HG03280 (cell line): ENCODE measurements at regions not wholly inside any gene's neighbourhood (a gene's known extent, or its start where the extent isn't known, plus 50 kb on each side); places are given as distances from the start of the nearest gene placed in this dataset.

Source experiments
- ATAC-seq: cut with Tn5 transposase; IDR thresholded peaks from one replicate; pipeline ENCODE4 v1.9.1; 2021; ENCODE audit warnings: mild to moderate bottlenecking, moderate library complexity; ENCODE audit not compliant: unreplicated experiment

DNA sequence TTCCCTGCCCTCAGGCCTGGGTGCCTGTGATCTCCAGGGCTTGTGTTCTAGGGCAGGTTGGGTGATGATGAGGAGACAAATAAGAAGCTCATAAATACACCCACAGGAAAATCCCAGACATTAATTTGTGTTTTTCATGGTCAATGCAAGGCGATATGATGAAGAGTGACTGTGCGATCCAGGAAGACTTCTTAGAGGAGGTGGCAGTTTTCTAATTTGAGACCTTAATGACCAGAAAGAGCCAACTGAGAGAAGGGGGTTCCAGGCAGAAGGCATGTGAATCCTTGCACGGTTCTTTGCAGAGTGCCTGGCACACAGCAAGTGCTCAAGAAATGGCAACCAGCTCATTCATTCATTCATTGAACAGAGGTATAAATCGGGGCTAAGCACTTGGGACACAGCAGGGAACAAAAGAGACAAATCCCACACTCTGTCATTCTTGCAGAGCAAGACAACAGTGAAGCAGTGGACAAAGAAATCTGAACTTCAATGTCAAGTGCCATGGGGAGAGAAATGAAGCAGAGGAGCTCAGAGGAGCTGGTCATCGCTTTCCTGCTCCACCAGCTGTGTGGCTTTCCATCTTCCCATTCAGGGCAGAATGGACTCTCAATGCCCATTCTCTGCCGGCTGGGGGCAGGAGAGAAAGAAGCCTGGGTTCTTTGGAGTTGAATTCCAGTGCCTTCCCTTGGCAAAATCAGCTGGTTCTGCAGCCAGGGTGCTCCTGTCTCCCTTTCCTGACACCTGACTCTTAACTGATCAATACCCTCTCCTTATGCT is 128.3 kb downstream of the AACS start:
- no peak for ATAC-seq

DNA sequence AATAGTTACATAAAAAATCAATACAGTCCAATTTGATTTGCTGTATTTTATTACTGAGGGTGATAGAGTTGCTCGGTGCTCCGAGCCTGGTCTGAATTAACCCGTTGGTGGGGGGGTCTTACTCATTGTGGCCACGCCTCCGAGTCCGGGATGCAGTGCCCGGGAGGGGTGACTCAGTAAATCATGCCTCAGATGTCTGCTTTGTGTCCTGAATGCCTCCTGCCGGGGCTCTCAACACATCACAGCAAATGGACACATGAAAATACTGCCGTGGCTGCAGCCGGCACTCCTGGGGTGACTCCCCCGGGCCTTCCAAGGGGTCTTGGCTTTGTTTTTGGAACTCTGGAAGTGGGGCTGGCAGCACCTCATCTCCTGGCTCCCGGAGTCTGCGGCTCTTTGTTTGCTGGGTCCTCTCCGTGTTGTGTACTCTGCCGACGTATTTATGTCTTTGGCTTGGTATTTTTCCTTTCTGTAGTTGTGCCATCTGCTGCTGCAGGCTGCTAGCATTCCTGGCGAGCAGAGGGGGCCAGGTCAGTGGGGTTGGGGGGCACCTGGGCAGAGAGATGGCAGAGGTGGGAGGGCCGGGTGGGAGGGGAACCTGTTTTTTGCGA is 129.0 kb downstream of the AACS start:
- no peak for ATAC-seq

DNA sequence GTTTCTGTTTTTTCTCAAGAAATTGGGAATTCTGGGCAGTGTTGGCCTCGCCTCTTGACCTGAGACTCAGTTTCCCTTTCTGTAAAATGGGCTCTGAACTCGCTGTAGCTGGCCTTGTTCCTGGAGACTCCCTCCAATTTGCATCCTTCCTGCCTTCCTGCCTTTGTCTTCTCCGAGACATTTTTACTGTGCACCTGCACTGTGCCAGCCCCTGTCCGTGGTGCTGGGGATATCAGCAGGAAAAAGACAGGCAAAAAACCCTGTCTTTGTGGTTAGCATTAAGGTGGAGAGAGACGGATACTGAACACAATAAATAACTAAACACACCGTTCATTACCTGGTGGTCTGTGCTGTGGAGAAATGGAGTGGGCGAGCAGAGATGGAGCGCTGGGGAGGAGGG is 129.8 kb downstream of the AACS start:
- ATAC-seq, result no peak

DNA sequence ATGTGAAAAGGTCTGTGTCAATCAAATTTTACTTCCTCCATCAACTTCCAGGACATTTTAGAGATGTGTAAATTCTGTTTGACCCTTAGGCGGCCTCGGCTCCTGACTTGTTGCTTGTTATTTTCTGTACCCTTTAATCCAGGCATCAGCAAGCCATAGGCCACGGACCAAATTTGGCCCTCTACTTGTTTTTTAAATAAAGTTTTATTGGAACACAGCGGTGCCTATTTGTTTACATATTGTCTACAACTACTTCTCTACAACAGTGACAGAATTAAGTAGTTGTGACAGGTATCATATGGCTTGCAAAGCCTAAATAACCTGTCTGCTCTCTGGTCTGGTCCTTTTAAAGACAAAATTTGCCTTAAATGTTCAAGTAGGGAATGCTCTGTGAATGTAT is 132.1 kb downstream of the AACS start:
- no peak for ATAC-seq

DNA sequence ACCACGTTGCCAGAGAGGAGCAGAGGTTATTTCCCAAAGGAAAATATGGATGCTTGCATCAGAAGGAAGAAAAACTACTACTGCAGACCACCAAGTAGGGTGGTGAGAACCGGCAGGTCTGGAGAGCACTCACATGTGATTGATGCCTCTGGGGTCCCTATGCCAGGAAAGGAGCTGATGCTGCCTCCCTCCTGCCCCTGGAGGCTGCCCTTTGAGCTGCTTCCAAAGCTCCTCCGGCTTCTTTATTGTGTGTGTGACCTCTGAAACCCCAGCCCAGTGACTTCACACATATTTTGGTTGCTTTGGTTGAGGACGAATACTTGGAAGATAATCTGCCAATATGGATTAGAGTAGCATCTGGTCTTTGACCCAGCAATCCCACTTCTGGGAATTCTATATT is 133.4 kb downstream of the AACS start:
- ATAC-seq, result no peak

DNA sequence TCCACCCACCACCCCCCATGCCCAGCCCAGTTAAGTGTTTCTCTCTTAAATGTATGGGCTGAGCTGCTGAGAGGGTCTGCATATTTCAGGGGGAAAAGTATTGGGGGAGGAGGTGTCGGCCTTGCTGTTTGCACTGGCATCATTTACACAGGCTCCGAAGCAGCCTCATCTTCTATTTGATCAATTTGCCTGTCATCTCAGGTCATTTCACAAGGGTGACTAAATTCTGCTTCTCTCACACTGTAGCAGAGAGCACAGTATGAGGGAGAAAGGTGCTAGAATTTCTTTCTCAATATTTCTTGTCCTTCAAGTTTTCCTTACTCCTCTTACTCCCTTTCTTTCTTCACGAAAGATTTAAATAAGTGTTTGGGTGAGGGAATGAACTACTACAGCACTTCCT is 135.9 kb downstream of the AACS start:
- ATAC-seq, result no peak

DNA sequence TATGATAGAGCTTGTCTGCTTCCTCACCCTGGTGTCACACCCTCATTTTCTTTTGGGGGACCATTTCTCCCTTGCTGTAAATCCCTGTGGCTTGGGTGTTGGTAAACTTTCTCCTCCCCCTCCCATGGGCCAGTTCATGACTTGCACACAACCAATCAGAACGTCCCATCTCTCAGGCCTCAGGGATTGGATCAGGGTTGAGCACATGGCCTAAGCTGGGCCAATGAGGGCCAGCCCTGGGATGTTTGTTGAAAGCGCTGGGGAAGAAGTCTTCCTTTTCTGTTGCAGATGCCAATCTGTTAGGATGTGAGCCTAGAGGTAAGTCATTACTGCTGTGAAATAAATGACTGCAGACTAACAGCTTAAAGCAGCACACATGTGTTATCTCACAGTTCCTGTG is 136.7 kb downstream of the AACS start:
- no peak for ATAC-seq

DNA sequence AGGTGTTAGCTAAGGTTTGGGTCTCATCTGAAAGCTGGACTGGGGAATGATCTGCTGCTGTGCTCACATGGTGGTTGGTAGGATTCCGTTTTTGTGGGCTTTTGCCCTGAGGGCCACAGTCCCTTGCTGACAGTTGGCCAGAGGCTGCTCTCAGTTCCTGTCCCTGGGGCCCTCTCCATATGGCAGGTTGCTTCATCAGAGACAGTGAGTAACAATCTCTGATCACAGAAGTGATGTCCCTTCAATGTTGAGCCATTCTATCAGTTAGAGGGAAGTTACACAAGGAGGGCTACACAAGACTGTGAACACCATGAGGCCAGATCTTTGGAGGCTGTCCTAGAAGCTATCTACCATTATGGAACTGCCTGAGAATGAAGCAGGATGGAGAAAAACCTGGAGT is 137.2 kb downstream of the AACS start:
- ATAC-seq, result no peak

DNA sequence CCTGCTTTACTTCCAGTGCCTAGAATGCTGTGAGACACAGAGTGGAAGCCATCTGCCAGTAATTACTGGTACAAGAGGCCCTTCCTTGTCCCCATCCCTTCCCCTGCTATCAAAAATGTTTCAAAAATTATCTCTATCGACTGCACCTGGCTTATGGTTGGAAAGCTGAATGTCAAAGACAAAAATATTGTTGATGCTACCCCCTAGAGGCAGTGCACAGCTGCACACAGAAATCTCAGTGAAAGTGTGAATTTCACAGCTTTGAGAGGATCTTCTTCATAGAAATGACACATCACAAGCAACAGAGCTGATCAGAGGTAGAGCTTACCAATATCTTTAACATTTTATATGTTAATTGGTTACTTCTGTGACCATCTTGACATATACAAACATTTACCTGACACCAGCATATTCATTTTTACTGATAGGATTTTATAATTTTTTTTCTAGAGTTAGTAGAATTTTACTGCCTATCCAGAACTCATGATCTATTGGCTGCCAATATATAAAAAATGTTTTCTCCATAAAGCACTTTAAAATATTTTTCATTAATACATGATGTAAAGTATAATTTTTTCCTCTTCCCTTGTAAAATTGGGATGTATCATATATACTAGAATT is 138.0 kb downstream of the AACS start:
- no peak for ATAC-seq

DNA sequence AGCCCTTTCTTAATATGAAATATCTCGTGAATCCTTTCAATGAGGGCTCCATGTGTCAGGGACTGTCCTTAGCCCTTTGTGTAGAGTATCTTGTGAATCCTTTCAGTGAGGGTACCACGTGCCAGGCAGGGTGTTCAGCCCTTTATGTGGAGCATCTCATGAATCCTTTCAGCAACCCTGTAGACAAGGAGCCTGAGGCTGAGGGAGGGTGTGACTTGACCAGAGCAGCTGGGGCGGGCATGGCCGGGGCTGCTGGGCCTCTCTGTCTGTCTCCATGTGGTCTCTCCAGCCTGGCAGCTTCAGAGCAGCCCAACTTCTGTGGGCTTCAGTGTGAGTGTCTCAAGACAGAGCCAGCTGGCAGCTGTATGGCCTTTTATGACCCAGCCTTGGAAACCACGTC is 140.2 kb downstream of the AACS start:
- ATAC-seq, result no peak

DNA sequence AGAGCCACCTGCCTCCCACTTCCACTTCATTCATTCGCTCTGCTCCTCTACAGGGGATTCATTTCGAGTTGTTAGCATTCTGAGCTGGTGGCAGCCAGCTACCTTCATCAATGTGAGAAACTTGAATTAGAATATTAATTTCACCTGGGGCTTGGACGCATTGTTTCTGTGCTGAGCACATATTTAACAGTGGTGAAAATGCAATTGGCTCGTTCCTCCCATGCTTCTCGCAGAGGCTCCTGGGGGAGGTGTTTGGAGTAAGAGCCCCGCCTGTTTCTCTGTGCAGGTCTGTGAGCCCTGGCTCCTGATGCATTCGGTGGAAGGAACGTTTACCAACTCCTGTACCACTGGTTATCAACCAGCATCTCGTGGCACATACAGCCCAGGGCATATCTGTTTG is 141.5 kb downstream of the AACS start:
- no peak for ATAC-seq

DNA sequence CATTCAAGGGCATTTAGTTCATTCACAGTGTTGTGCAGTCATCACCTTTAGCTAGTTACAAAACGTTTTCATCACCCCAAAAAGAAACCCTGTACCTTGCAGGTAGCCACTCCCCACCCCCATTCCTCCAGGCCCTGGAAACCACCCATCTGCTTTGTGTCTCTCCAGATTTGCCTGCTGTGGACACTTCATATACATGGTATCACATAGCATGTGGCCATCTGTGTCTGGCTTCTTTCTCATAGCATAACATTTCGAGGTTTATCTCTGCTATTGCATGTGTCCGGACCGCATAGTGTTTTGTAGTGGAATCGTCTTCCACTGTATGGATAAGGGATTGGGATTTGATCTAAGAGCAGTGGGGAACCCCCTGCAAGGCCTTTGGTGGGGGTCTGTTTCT is 143.1 kb downstream of the AACS start:
- ATAC-seq, result no peak

DNA sequence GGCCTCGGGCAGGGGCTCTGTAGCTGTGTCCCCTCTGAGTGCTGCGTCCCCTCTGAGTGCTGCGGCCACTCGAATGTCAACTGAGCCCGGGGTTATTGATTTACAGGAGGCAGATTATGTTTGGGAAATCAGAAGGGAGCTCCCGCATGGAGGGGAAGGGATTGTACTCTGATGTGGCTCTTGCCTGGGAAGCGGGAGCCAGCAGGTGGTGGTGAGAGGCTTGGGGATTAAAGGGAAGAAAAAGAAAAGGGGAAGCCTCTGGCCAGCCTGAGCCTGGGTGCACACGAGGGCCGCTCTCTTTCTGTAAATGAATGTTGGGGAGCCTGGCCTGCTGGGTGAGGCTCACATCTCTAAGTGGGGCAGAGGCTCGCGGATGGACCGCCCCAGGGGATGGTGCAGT is 143.7 kb downstream of the AACS start:
- no peak for ATAC-seq

DNA sequence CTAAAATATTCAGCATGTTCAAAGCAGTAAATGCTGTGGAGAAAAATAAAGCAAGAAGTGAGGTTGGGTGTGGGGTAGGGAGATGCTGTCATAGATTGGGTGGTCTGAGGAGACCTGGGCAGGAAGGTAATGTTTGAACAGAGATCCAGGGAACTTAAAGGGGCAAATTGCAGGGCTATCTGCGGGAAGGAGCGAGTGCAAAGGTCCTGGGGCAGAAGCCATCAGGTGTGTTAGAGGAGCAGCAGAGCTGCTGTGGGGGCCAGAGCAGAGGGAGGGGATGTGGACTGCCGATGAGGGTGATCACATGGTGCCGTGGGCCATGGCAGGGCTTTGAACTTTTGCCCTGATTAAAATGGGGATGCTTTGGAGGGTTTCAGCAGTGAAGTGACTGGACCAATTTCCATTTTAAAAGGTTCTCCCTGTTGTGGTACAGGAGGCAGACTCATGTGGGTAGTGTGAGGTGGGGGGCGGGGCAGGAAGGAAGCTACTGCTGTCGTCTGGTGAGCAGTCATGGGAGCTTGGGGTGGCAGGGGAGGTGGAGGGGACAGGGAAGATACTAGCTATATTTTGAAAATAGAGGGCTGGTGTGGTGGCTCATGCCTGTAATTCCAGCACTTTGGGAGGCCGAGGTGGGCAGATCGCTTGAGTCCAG is 145.0 kb downstream of the AACS start:
- ATAC-seq, result no peak

DNA sequence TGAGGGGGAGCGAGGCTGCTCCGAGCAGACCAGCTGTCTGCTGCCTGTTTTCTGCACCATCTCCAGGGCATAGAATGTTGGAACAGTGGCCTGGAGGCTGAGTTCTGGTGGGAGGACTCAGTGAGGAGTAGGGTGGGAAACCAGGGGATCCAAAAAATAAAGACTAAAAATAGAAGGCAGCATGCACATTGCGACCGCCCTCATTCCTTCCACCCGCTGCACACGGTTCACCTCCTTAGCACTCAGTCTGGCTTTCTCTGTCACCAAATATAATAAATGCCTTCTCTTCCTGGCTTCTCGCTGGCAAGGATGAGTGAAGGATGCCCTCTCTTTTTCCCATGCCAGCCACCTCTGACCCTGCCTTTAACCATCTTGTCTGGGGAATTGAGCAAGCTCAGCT is 146.2 kb downstream of the AACS start:
- ATAC-seq, result no peak

DNA sequence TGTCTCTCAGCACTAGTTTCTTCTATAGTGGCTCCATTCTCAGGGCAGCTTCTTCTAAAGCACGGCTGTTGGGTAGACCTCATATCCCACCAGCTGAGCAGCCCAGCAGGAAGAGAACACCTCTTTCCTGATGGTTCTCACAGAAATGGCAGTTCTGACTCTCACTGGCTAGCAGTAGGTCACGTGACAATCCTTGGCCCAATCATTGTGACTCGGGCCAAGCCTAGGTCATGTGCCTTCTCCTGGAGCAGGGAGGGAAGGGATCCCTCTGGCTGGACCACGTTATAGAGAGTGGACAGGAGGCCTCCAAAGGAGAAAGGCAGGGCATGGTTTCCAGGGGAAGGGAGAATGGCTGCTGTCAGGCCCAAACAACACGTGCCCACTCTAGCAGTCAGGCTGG is 149.1 kb downstream of the AACS start:
- ATAC-seq, result no peak

DNA sequence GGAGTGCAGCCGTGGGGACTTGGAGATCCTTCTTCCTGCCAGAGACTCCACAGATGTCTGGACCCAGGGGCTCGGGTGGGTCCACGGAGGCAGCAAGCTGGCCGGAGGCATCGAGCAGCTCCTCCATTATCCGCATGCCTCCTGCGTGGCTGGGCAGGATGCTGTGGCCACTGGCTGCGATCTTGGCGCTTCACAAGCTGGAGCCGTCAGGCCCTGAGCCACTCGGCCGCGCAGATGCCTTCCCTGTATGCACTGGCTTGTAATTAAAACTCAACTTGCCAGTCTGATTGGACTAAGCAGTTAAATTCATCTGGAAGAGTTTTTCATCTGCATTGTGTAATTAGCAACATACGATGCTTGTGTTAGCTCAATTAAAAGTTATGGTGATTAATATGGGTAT is 151.5 kb downstream of the AACS start:
- no peak for ATAC-seq

DNA sequence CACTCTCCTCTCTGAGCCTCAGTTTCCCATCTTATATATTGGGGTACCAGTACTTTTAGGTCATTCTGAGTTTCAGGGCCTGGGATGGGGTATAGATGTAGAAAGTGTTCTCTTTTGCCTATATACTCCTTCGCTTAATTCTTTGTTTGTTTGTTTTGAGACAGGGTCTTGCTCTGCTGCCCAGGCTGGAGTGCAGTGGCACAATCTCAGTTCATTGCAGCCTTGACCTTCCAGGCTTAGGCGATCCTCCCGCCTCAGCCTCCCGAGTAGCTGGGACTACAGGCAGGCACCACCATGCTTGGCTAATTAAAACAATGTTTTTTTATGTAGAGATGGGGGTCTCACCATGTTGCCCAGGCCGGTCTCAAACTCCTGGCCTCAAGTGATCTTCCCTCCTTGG is 152.1 kb downstream of the AACS start:
- no peak for ATAC-seq

DNA sequence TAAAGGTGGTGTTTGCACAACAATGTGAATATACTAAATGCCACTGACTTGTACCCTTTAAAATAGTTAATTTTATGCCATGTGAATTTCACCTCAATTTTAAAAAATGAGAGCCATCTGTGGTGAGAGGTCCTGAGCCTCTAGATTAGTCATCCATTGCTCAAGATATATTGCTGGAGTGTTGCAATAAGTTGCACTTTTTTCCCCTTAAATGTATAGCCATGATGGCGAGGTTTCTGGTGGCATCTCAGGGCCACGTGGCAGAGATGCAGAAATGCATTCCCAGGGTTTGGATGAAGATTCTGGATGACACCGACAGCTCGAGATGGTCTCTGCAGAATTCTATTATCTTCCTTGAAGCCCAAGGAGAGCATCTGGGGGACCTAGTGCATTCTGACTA is 153.7 kb downstream of the AACS start:
- ATAC-seq, result no peak

DNA sequence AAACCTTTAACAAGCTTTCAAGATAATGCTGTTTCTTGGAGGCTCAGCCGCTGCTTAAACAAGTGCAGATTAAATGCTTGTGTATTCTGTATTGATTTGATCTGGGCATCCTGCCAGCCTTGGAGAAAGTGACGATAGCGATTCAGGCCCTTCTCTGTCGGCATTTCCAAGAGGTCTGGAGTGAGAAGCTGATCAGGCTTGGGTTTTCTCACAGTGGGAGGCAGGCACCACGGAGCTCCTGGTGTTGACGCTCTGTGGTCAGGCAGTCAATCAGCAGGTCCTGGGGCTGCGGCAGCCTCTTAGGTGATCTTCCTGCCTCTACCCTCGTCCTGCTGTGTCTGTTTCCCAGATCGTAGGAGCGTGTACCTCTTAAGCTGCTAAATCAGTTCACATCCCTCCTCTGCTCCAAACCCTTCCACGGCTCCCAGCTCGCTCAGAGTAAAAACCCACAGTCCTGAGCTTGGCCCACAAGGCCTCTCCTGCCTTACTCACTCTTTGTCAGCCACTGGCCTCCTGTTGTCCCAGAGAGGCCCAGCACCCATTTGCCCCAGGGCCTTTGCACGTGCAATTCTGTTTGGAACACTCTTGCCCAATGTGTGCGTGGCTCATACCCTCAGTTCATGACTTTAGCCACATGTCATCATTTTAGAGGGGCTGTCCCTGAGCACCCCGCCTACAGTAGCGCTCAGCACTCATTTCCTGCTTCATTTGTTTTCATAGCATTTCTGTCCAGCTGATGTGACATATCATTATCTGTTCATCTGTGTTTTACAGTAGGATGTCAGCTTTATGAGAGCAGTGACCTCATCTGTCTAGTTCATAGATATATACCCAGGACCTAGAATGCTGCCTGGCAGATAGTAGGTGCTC is 155.4 kb downstream of the AACS start:
- ATAC-seq, result no peak

DNA sequence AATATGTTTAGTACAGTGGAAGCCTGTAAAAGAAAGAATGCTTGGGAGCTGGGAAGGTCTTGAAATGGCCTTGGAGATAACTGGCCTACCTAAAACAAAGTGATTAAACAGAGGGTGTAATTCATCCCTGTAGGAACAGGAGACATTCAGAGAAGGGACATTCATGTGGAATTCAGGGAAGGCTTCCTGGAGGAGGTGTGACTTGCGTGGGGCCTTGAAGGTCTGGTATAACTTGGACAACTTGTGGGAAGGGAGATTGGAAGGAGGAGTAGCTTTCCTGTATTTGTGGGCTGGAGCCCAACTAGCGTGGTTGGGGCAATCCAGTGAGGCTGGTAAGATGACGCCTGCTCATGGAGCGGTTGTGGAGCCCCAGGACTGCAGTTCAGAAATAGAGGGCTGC is 156.4 kb downstream of the AACS start:
- no peak for ATAC-seq
